ENCODE measurements at regions not wholly inside any gene's neighbourhood (a gene's known extent, or its start where the extent isn't known, plus 50 kb on each side); places are given as distances from the start of the nearest gene placed in this dataset.

DNA sequence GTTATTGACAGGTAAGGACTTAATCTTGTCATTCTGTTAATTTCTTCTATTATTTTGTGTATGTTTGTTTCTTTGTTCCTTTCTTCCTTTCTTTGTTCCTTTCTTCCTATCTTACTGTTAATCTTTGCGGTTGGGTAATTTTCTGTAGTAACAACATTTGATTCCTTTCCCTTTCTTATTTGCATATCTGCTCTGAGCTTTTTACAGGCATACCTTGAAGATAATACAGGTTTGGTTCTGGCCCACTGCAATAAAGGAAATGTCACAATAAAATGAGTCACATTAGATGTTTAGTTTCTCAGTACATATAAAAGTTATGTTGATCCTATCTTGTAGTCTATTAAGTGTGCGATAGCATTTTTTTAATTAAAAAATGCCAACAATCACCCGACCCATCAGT lies 440.7 kb downstream of the NFIB start:
- TF ChIP-seq, protein P1, sequence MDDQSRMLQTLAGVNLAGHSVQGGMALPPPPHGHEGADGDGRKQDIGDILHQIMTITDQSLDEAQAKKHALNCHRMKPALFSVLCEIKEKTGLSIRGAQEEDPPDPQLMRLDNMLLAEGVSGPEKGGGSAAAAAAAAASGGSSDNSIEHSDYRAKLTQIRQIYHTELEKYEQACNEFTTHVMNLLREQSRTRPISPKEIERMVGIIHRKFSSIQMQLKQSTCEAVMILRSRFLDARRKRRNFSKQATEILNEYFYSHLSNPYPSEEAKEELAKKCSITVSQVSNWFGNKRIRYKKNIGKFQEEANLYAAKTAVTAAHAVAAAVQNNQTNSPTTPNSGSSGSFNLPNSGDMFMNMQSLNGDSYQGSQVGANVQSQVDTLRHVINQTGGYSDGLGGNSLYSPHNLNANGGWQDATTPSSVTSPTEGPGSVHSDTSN (IDR thresholded peaks at IDR 0.05): no peak
- TF ChIP-seq, protein P2, sequence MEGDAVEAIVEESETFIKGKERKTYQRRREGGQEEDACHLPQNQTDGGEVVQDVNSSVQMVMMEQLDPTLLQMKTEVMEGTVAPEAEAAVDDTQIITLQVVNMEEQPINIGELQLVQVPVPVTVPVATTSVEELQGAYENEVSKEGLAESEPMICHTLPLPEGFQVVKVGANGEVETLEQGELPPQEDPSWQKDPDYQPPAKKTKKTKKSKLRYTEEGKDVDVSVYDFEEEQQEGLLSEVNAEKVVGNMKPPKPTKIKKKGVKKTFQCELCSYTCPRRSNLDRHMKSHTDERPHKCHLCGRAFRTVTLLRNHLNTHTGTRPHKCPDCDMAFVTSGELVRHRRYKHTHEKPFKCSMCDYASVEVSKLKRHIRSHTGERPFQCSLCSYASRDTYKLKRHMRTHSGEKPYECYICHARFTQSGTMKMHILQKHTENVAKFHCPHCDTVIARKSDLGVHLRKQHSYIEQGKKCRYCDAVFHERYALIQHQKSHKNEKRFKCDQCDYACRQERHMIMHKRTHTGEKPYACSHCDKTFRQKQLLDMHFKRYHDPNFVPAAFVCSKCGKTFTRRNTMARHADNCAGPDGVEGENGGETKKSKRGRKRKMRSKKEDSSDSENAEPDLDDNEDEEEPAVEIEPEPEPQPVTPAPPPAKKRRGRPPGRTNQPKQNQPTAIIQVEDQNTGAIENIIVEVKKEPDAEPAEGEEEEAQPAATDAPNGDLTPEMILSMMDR (IDR thresholded peaks at IDR 0.05): no peak
- TF ChIP-seq POLR2A (IDR thresholded peaks at IDR 0.05; ENCODE audit: low read length): no peak
- TF ChIP-seq, protein P3, sequence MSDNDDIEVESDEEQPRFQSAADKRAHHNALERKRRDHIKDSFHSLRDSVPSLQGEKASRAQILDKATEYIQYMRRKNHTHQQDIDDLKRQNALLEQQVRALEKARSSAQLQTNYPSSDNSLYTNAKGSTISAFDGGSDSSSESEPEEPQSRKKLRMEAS (IDR thresholded peaks at IDR 0.05): no peak
- TF ChIP-seq, protein P4, sequence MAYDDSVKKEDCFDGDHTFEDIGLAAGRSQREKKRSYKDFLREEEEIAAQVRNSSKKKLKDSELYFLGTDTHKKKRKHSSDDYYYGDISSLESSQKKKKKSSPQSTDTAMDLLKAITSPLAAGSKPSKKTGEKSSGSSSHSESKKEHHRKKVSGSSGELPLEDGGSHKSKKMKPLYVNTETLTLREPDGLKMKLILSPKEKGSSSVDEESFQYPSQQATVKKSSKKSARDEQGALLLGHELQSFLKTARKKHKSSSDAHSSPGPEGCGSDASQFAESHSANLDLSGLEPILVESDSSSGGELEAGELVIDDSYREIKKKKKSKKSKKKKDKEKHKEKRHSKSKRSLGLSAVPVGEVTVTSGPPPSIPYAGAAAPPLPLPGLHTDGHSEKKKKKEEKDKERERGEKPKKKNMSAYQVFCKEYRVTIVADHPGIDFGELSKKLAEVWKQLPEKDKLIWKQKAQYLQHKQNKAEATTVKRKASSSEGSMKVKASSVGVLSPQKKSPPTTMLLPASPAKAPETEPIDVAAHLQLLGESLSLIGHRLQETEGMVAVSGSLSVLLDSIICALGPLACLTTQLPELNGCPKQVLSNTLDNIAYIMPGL (CRISPR knock-in tag; IDR thresholded peaks at IDR 0.05; ENCODE audit: borderline replicate concordance): no peak
- TF ChIP-seq, protein P5, sequence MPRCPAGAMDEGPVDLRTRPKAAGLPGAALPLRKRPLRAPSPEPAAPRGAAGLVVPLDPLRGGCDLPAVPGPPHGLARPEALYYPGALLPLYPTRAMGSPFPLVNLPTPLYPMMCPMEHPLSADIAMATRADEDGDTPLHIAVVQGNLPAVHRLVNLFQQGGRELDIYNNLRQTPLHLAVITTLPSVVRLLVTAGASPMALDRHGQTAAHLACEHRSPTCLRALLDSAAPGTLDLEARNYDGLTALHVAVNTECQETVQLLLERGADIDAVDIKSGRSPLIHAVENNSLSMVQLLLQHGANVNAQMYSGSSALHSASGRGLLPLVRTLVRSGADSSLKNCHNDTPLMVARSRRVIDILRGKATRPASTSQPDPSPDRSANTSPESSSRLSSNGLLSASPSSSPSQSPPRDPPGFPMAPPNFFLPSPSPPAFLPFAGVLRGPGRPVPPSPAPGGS (IDR thresholded peaks at IDR 0.05): no peak
- TF ChIP-seq TFCP2L1 (CRISPR knock-in tag; IDR thresholded peaks at IDR 0.05): no peak
- TF ChIP-seq, protein P6, sequence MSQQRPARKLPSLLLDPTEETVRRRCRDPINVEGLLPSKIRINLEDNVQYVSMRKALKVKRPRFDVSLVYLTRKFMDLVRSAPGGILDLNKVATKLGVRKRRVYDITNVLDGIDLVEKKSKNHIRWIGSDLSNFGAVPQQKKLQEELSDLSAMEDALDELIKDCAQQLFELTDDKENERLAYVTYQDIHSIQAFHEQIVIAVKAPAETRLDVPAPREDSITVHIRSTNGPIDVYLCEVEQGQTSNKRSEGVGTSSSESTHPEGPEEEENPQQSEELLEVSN (IDR thresholded peaks at IDR 0.05; ENCODE audit: borderline replicate concordance, low read depth): no peak
- TF ChIP-seq, protein P7, sequence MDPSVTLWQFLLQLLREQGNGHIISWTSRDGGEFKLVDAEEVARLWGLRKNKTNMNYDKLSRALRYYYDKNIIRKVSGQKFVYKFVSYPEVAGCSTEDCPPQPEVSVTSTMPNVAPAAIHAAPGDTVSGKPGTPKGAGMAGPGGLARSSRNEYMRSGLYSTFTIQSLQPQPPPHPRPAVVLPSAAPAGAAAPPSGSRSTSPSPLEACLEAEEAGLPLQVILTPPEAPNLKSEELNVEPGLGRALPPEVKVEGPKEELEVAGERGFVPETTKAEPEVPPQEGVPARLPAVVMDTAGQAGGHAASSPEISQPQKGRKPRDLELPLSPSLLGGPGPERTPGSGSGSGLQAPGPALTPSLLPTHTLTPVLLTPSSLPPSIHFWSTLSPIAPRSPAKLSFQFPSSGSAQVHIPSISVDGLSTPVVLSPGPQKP (IDR thresholded peaks at IDR 0.05; ENCODE audit: low read depth, low read length): no peak
- no peak for TF ChIP-seq EP300 (IDR thresholded peaks at IDR 0.05)
- no peak for TF ChIP-seq JUNB (IDR thresholded peaks at IDR 0.05)

Measured in A549 (cell line).